H9 (cell line): ENCODE measurements at regions not wholly inside any gene's neighbourhood (a gene's known extent, or its start where the extent isn't known, plus 50 kb on each side); places are given as distances from the start of the nearest gene placed in this dataset.

Experiments
- DNase-seq: peaks from one replicate; pipeline ENCODE4 v3.0.0-alpha.2; 2017
- H2AFZ ChIP-seq: one replicate; pipeline ENCODE4 v1.6.1; 2013; ENCODE audit warnings: mild to moderate bottlenecking, low read length, control low read depth, moderate library complexity
- H2AK5ac ChIP-seq: 2 replicates; pipeline ENCODE4 v1.6.1; 2013; ENCODE audit warnings: low read length, control low read depth, mixed read lengths; ENCODE audit not compliant: insufficient read length
- H2BK120ac ChIP-seq: one replicate; pipeline ENCODE4 v1.6.1; 2013; ENCODE audit warnings: low read depth, mild to moderate bottlenecking, low read length, control low read depth, inconsistent platforms; ENCODE audit not compliant: poor library complexity, severe bottlenecking
- H2BK12ac ChIP-seq: 2 replicates; pipeline ENCODE4 v1.6.1; 2013; ENCODE audit warnings: low read length, control low read depth, mixed read lengths, low read depth; ENCODE audit not compliant: insufficient read length
- H2BK15ac ChIP-seq: 2 replicates; pipeline ENCODE4 v1.6.1; 2013; ENCODE audit warnings: low read depth, low read length, control low read depth
- H2BK20ac ChIP-seq: one replicate; pipeline ENCODE4 v1.6.1; 2013; ENCODE audit warnings: low read depth, mild to moderate bottlenecking, low read length, control low read depth, inconsistent platforms; ENCODE audit not compliant: poor library complexity, severe bottlenecking
- H2BK5ac ChIP-seq: 2 replicates; pipeline ENCODE4 v1.6.1; 2013; ENCODE audit warnings: low read length, control low read depth, mixed read lengths; ENCODE audit not compliant: insufficient read length
- H3K14ac ChIP-seq: 2 replicates; pipeline ENCODE4 v1.6.1; 2013; ENCODE audit warnings: low read length, control low read depth; ENCODE audit not compliant: insufficient read depth
- H3K18ac ChIP-seq: 2 replicates; pipeline ENCODE4 v1.6.1; 2013; ENCODE audit warnings: low read depth, mild to moderate bottlenecking, mixed read lengths, low read length, control low read depth; ENCODE audit not compliant: insufficient read length
- H3K23ac ChIP-seq: 2 replicates; pipeline ENCODE4 v1.6.1; 2013; ENCODE audit warnings: low read length, control low read depth, mixed read lengths, low read depth; ENCODE audit not compliant: insufficient read length
- H3K23me2 ChIP-seq: 2 replicates; pipeline ENCODE4 v1.6.1; 2013; ENCODE audit warnings: low read depth, mild to moderate bottlenecking, mixed read lengths, low read length, control low read depth; ENCODE audit not compliant: insufficient read length, poor library complexity, severe bottlenecking
- H3K27ac ChIP-seq: 2 replicates; pipeline ENCODE4 v1.5.1; 2013; ENCODE audit warnings: low read length, control low read depth, mixed read lengths, low read depth; ENCODE audit not compliant: insufficient read length
- H3K27me3 ChIP-seq: 2 replicates; pipeline ENCODE4 v1.6.1; 2013; ENCODE audit warnings: low read length, control low read depth, inconsistent platforms; ENCODE audit not compliant: insufficient read depth
- H3K4ac ChIP-seq: 2 replicates; pipeline ENCODE4 v1.6.1; 2013; ENCODE audit warnings: low read depth, mild to moderate bottlenecking, control low read depth, inconsistent platforms, low read length, moderate library complexity
- H3K4me1 ChIP-seq: 2 replicates; pipeline ENCODE4 v1.6.1; 2013; ENCODE audit warnings: low read length, control low read depth, inconsistent platforms; ENCODE audit not compliant: insufficient read depth
- H3K4me2 ChIP-seq: 2 replicates; pipeline ENCODE4 v1.6.1; 2013; ENCODE audit warnings: low read length, control low read depth, mixed read lengths; ENCODE audit not compliant: insufficient read length, insufficient read depth
- H3K56ac ChIP-seq: 2 replicates; pipeline ENCODE4 v1.6.1; 2013; ENCODE audit warnings: low read depth, mild to moderate bottlenecking, mixed read lengths, low read length, control low read depth; ENCODE audit not compliant: insufficient read length
- H3K79me1 ChIP-seq: 2 replicates; pipeline ENCODE4 v1.6.1; 2013; ENCODE audit warnings: low read depth, mild to moderate bottlenecking, moderate library complexity, low read length, control low read depth, inconsistent platforms; ENCODE audit not compliant: insufficient read depth, poor library complexity, severe bottlenecking
- H3K79me2 ChIP-seq: 2 replicates; pipeline ENCODE4 v1.6.1; 2013; ENCODE audit warnings: low read length, control low read depth, inconsistent platforms; ENCODE audit not compliant: insufficient read depth
- H3K9ac ChIP-seq: 2 replicates; pipeline ENCODE4 v1.6.1; 2013; ENCODE audit warnings: low read length, control low read depth, mixed read lengths; ENCODE audit not compliant: insufficient read length; ENCODE audit errors: extremely low read depth
- H3K9me3 ChIP-seq: one replicate; pipeline ENCODE4 v1.6.1; 2013; ENCODE audit warnings: low read depth, low read length, inconsistent platforms; ENCODE audit not compliant: control insufficient read depth
- H3T11ph ChIP-seq: one replicate; pipeline ENCODE4 v1.6.1; 2013; ENCODE audit warnings: mild to moderate bottlenecking, low read length, control low read depth, inconsistent platforms
- H4K20me1 ChIP-seq: one replicate; pipeline ENCODE4 v1.6.1; 2013; ENCODE audit not compliant: control insufficient read depth, insufficient read length, insufficient read depth
- H4K5ac ChIP-seq: 2 replicates; pipeline ENCODE4 v1.6.1; 2013; ENCODE audit warnings: low read depth, mild to moderate bottlenecking, mixed read lengths, low read length, control low read depth; ENCODE audit not compliant: insufficient read length
- H4K8ac ChIP-seq: replicated peaks from 2 replicates; pipeline ENCODE4 v1.6.1; 2013; ENCODE audit warnings: low read length, control low read depth, mixed read lengths, low read depth; ENCODE audit not compliant: insufficient read length
- H4K91ac ChIP-seq: 2 replicates; pipeline ENCODE4 v1.6.1; 2013; ENCODE audit warnings: low read depth, mild to moderate bottlenecking, moderate library complexity, mixed read lengths, low read length, control low read depth; ENCODE audit not compliant: insufficient read length
- H3K27ac Mint-ChIP-seq, 3 experiments: 2 replicates in 2 of 3; 3 replicates in 1 of 3; pipeline ENCODE4 v1.8.0; 2020 to 2021; ENCODE audit warnings: mixed read lengths in 3 of 3, mild to moderate bottlenecking in 1 of 3, moderate library complexity in 1 of 3
- H3K27me3 Mint-ChIP-seq: 2 replicates; pipeline ENCODE4 v1.8.0; 2021; ENCODE audit warnings: low read depth, mild to moderate bottlenecking, moderate library complexity, mixed read lengths
- H3K36me3 Mint-ChIP-seq, 3 experiments: 2 replicates in 2 of 3; 3 replicates in 1 of 3; pipeline ENCODE4 v1.8.0; 2020 to 2021; ENCODE audit warnings: low read depth in 3 of 3, mixed read lengths in 3 of 3; ENCODE audit not compliant: insufficient read depth in 1 of 3
- H3K4me1 Mint-ChIP-seq, 2 experiments: 2 replicates each; pipeline ENCODE4 v1.8.0; 2020; ENCODE audit warnings: mixed read lengths in 2 of 2
- H3K4me3 Mint-ChIP-seq, 2 experiments: 2 replicates in 1 of 2; 3 replicates in 1 of 2; pipeline ENCODE4 v1.8.0; 2020 to 2021; ENCODE audit warnings: mild to moderate bottlenecking in 2 of 2, mixed read lengths in 2 of 2, moderate library complexity in 1 of 2
- H3K9me3 Mint-ChIP-seq, 2 experiments: 2 replicates in 1 of 2; 3 replicates in 1 of 2; pipeline ENCODE4 v1.8.0; 2020; ENCODE audit warnings: mild to moderate bottlenecking in 2 of 2, mixed read lengths in 2 of 2, moderate library complexity in 1 of 2
- WGBS: extraction: QIAGEN DNeasy Blood & Tissue Kit; methylation state at CpG from one replicate; pipeline ENCODE4 v1.1.7; 2013; ENCODE audit warnings: missing lambda C conversion rate, low lambda C conversion rate, mixed read lengths; ENCODE audit not compliant: insufficient read length; ENCODE audit errors: extremely low coverage; 5-methylcytosine and 5-hydroxymethylcytosine counted together
- TF ChIP-seq, protein P1 (sequence below): fragments of 200-600 bp; sonication (generic); conservative IDR thresholded peaks from 3 replicates; pipeline ENCODE4 v1.8.0; 2021; ENCODE audit warnings: antibody characterized with exemption, mild to moderate bottlenecking

DNA sequence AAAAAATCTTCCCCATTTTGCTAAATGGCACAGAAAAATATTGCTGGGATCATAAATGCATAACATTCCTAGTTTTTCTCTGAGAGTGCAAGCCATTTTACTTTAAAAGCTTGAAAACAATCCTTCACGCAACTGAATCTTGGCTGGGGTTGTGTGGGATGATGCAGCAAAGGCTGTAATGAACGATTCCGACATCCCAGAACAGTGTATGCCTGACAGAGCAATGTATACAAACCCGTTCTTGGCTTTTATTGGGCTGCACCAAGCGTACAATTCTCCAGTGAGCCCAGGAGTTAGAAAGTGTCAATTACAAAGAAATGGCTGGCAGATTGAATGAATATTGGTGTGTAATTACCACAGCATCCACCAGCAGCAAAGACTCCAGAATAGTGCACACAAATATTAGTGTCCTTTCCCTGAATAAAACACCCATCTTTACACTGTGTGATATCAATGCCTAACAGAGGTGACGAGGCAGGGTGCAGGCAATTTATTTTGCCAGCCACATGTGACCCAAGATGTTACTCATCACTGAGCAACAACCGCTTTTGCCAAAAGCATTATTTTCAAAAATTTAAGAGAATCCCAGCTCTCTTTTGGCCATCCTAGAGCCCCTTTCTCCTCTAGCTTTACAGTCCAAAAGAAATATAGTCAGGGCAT, 578.6 kb upstream of the CHAC2 start:
- no peaks in the 10 kb centered on the region for H3K9me3 ChIP-seq
- H2BK120ac ChIP-seq, result no peak overlapping the region
- Mint-ChIP-seq H3K27ac (no peak overlapping the region), H3K9me3 (peaks cover 2% of the 10 kb centered on the region in 2 experiments; a peak in 3 of 5 replicates), H3K4me3 (no peak overlapping the region), H3K36me3 (peaks cover 0 to 6% (median 0%) of the 10 kb centered on the region in 3 experiments; a peak in 1 of 7 replicates), H3K27me3 (no peaks in the 10 kb centered on the region), H3K4me1 (no peaks in the 10 kb centered on the region; a peak in 1 of 4 replicates)
- no peak overlapping the region for H4K8ac ChIP-seq
- no peaks in the 10 kb centered on the region for H3K27me3 ChIP-seq
- H2BK5ac ChIP-seq, result no peak overlapping the region
- H3K14ac ChIP-seq, result no peak overlapping the region
- H4K20me1 ChIP-seq, result no peaks in the 10 kb centered on the region
- H3K79me1 ChIP-seq, result no peaks in the 10 kb centered on the region
- no peak overlapping the region for H2BK20ac ChIP-seq
- WGBS, result no CpG with 5 or more reads among the region's 7 CpGs
- H2AFZ ChIP-seq, result no peak overlapping the region
- no peak for DNase-seq
- H3K4me1 ChIP-seq, result no peaks in the 10 kb centered on the region
- H3K23ac ChIP-seq, result no peak overlapping the region
- no peak overlapping the region for H3K18ac ChIP-seq
- H2AK5ac ChIP-seq, result no peak overlapping the region
- H3T11ph ChIP-seq, result no peak overlapping the region
- H3K4ac ChIP-seq, result no peak overlapping the region
- TF ChIP-seq, protein P1, sequence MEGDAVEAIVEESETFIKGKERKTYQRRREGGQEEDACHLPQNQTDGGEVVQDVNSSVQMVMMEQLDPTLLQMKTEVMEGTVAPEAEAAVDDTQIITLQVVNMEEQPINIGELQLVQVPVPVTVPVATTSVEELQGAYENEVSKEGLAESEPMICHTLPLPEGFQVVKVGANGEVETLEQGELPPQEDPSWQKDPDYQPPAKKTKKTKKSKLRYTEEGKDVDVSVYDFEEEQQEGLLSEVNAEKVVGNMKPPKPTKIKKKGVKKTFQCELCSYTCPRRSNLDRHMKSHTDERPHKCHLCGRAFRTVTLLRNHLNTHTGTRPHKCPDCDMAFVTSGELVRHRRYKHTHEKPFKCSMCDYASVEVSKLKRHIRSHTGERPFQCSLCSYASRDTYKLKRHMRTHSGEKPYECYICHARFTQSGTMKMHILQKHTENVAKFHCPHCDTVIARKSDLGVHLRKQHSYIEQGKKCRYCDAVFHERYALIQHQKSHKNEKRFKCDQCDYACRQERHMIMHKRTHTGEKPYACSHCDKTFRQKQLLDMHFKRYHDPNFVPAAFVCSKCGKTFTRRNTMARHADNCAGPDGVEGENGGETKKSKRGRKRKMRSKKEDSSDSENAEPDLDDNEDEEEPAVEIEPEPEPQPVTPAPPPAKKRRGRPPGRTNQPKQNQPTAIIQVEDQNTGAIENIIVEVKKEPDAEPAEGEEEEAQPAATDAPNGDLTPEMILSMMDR, result no peak
- no peak overlapping the region for H3K4me2 ChIP-seq
- H4K5ac ChIP-seq, result no peak overlapping the region
- no peak overlapping the region for H2BK15ac ChIP-seq
- H2BK12ac ChIP-seq, result no peak overlapping the region
- no peaks in the 10 kb centered on the region for H3K23me2 ChIP-seq
- no peak overlapping the region for H3K27ac ChIP-seq
- no peak overlapping the region for H4K91ac ChIP-seq
- no peaks in the 10 kb centered on the region for H3K79me2 ChIP-seq
- H3K56ac ChIP-seq, result no peak overlapping the region
- no peak overlapping the region for H3K9ac ChIP-seq
